GM10248 (cell line): ENCODE measurements at regions not wholly inside any gene's neighbourhood (a gene's known extent, or its start where the extent isn't known, plus 50 kb on each side); places are given as distances from the start of the nearest gene placed in this dataset.

ENCODE experiments used
- CTCF ChIA-PET: fragments of 300-600 bp; sonication (Branson Sonifier 250); formaldehyde crosslinking; extraction: SDS; loops from one replicate; lab custom pipeline; 2021; ENCODE audit warnings: antibody characterized with exemption; lab: Yijun Ruan, JAX
- POLR2A ChIA-PET: fragments of 350-650 bp; sonication (Branson Sonifier 250); formaldehyde crosslinking; extraction: SDS; loops from one replicate; lab custom pipeline; 2020; ENCODE audit warnings: antibody characterized with exemption; lab: Yijun Ruan, JAX
- DNase-seq: peaks from one replicate; pipeline ENCODE4 v3.0.0; 2012; ENCODE audit errors: extremely low spot score
- TF ChIP-seq, protein P1 (sequence below): IDR thresholded peaks from 2 replicates; pipeline ENCODE4 v1.5.1; 2012; ENCODE audit warnings: mild to moderate bottlenecking, low read depth; ENCODE audit errors: extremely low read depth, missing control alignments, control extremely low read depth

DNA sequence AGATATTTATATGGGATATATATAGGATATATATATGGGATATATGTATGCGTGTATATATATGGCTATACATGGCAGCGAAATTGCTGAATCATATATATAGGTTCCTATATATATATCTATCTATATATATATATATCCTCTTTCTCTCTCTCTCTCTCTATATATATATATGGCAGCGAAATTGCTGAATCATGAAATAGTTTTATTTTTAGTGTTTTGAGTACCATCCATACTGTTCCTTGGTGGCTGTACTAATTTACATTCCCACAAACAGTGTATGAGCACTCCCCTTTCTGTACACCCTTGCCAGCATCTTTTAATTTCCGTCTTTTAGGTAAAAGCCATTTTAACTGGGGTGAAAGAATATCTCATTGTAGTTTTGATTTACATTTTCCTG is 397.6 kb upstream of the LINC00305 start:
- TF ChIP-seq, protein P1, sequence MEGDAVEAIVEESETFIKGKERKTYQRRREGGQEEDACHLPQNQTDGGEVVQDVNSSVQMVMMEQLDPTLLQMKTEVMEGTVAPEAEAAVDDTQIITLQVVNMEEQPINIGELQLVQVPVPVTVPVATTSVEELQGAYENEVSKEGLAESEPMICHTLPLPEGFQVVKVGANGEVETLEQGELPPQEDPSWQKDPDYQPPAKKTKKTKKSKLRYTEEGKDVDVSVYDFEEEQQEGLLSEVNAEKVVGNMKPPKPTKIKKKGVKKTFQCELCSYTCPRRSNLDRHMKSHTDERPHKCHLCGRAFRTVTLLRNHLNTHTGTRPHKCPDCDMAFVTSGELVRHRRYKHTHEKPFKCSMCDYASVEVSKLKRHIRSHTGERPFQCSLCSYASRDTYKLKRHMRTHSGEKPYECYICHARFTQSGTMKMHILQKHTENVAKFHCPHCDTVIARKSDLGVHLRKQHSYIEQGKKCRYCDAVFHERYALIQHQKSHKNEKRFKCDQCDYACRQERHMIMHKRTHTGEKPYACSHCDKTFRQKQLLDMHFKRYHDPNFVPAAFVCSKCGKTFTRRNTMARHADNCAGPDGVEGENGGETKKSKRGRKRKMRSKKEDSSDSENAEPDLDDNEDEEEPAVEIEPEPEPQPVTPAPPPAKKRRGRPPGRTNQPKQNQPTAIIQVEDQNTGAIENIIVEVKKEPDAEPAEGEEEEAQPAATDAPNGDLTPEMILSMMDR: no peak
- CTCF ChIA-PET: no interaction called here
- no peak for DNase-seq
- POLR2A ChIA-PET: no interaction called here

DNA sequence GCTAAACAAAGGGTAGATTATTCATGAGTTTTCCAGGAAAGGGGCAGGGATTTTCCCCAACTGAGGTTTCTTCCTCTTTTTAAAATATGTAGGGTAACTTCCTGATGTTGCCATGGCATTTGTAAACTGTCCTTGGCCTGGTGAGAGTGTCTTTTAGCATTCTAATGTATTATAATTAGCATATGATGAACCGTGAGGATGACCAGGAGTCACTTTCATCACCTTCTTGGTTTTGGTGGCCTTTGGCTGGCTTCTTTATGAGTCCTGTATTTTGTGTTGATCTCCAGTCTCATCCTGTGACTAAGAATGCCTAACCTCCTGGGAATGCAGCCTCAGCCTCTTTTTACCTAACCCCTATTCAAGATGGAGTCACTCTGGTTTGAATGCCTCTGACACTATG is 391.0 kb upstream of the LINC00305 start:
- no peak for DNase-seq
- ChIA-PET POLR2A (no interaction called here), CTCF (no interaction called here)
- TF ChIP-seq, protein P1: no peak

DNA sequence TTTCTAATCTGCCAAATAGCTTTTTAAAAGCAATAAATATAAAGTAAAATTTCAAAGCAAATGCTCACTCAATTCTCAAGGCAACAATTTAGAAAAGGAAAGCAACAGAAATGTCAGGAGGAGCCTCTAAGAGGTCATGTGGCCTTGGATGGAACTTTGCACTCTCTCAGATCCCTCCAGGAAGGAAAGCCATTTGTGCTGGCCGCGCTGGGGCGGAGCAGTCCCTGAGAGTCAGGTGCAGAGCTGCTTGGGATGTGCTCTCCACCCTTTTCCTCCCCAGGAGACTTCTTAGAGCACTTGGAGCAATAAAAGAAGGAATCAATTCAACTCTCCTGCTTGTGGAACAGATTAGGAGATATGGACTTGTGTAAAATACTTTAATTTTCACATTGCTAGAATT is 379.8 kb upstream of the LINC00305 start:
- POLR2A ChIA-PET: no interaction called here
- TF ChIP-seq, protein P1: no peak
- DNase-seq: no peak
- CTCF ChIA-PET: interaction anchor here (1.0 to 2.0 kb wide), 3 partner anchors 9 to 23 kb away, joined by 3 to 5 read pairs (median 3); no protein-coding TSS in a partner anchor

DNA sequence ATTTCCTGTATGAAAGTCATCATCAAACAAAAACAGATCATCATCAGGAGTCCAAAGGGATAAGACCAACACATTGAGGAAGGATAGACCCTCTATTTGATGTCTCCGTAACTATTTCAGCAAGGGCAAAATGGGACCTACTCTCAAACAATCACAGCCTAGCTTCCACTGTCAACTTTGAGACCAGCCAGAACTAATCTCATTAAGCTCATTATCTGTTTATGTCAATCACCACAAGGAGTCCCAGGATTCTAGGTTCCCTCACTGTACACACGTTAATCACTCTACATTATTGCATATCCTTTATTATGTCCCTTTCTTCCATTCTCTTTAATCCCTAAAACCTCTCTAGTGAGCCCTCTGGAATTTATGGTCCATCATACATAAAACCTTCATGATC is 370.3 kb upstream of the LINC00305 start:
- CTCF ChIA-PET: interaction anchor here (1.6 kb wide), 1 partner anchor 10 kb away, joined by 3 read pairs; no protein-coding TSS in a partner anchor
- POLR2A ChIA-PET: no interaction called here
- TF ChIP-seq, protein P1: no peak
- DNase-seq: no peak

DNA sequence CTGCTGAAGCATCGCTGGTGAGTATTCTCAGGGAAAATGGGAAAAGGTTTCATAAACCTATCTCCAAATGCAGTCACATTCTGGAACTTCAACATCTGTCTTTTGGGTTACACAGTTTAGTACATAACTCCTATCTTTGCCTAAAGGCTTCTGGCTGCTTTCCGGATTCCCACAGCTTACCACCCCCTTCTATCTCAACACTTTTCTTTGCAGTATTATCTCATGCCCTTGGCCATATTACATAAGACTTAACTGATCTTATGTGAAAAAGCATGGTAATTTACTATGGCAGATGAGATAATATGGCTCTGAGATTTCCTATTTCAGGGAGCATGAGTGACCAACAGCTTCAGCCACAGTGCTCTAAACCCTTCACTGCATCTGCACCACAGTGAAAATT is 369.3 kb upstream of the LINC00305 start:
- TF ChIP-seq, protein P1: no peak
- ChIA-PET POLR2A (no interaction called here), CTCF (no interaction called here)
- no peak for DNase-seq

DNA sequence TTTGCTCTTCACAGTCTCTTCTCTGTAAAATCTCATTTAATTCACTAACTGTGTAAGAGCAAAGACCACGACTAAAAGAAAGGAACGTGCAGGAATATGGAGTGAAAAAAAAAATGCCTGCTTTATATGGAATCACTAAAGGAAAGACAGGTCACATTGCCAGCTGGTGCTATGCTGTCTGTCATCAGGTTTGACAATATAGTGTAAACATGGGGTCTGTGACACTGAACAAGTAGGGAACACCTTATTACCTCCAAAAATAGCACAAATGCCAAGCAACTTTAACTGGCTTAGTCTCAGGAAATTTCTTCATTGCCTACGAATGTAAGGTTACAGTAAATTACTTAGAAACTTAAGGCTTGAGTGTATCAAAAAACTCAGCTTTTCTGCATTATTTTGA is 364.5 kb upstream of the LINC00305 start:
- CTCF ChIA-PET: interaction anchor here (1.6 kb wide), 1 partner anchor 17 kb away, joined by 3 read pairs; no protein-coding TSS in a partner anchor
- no peak for DNase-seq
- TF ChIP-seq, protein P1: no peak
- POLR2A ChIA-PET: no interaction called here

DNA sequence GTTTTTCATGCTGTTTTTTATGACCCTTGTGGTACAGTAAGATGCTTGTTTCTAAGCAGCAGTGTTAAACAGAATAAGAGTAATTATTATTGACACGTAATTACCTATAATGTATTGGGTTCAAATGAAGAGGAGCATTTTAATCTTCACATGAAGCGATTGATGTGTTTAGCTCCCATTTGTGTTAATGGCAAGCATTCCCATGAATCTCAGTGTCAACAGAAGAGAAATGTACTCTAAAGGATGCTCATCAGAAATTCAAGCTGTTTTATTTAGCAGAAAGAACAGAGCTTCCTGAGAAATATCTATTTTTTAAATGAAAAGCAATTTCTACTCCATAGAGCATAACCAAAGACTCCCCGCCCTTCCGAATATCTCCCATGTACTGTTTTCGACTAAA is 341.3 kb upstream of the LINC00305 start:
- DNase-seq: no peak
- ChIA-PET CTCF (no interaction called here), POLR2A (no interaction called here)
- TF ChIP-seq, protein P1: no peak
